Panc1 (cell line): ENCODE measurements at regions not wholly inside any gene's neighbourhood (a gene's known extent, or its start where the extent isn't known, plus 50 kb on each side); places are given as distances from the start of the nearest gene placed in this dataset.

Experiments used
- CTCF ChIP-seq: fragments of 450-650 bp; IDR thresholded peaks from 2 replicates; pipeline ENCODE4 v1.5.1; 2017; ENCODE audit warnings: mild to moderate bottlenecking
- POLR2AphosphoS5 ChIP-seq: IDR thresholded peaks from 2 replicates; pipeline ENCODE4 v1.6.1; 2012; ENCODE audit warnings: mild to moderate bottlenecking, low read depth, low read length, moderate library complexity

- no peak for TF ChIP-seq CTCF
- no peak for TF ChIP-seq POLR2AphosphoS5
These were observed 559.6 kb upstream of the MDFIC2 start for GRCh38 chr3:70871909-70872656.
